Natural killer cell (primary cell): ENCODE measurements at regions not wholly inside any gene's neighbourhood (a gene's known extent, or its start where the extent isn't known, plus 50 kb on each side); places are given as distances from the start of the nearest gene placed in this dataset.
"Not testable (repeated sequence)": the region's sequence is repeated elsewhere in the genome, so short reads cannot be mapped to it uniquely, and the experiment has no call there.

Source experiments
- ATAC-seq, 3 donors: fragments of 150-1000 bp in 2 of 3; fragments of 200-7000 bp in 1 of 3; cut with Tn5 transposase; 1 replicate in 1 of 3; 2 replicates in 2 of 3; pipeline ENCODE4 v1.10.0; 2021; ENCODE audit warnings: mild to moderate bottlenecking in 2 of 3, moderate library complexity in 2 of 3
- DNase-seq, 2 donors: peaks; one replicate each; pipeline versions ENCODE4 v3.0.0 to v3.0.0-alpha.2; 2013 to 2021; ENCODE audit warnings: mixed read lengths in 1 of 2
- H3K27ac ChIP-seq: one replicate; pipeline ENCODE4 v1.5.1; 2013; ENCODE audit warnings: mild to moderate bottlenecking, low read length
- H3K27me3 ChIP-seq: one replicate; pipeline ENCODE4 v1.6.1; 2013; ENCODE audit warnings: low read length; ENCODE audit not compliant: control insufficient read depth, insufficient read depth
- H3K36me3 ChIP-seq: one replicate; pipeline ENCODE4 v1.6.1; 2013; ENCODE audit warnings: low read length; ENCODE audit not compliant: control insufficient read depth, insufficient read depth
- H3K4me1 ChIP-seq: one replicate; pipeline ENCODE4 v1.6.1; 2013; ENCODE audit warnings: low read length; ENCODE audit not compliant: control insufficient read depth, insufficient read depth
- H3K4me3 ChIP-seq: one replicate; pipeline ENCODE4 v1.5.1; 2013; ENCODE audit warnings: low read length
- H3K9me3 ChIP-seq: one replicate; pipeline ENCODE4 v1.6.1; 2013; ENCODE audit warnings: low read length; ENCODE audit not compliant: control insufficient read depth, insufficient read depth
- H3K27ac Mint-ChIP-seq, 2 donors: one replicate each; pipeline ENCODE4 v1.8.0; 2022; ENCODE audit warnings: mild to moderate bottlenecking in 2 of 2, mixed read lengths in 2 of 2, moderate library complexity in 1 of 2
- H3K27me3 Mint-ChIP-seq, 2 donors: one replicate each; pipeline ENCODE4 v1.8.0; 2022; ENCODE audit warnings: low read depth in 2 of 2, mixed read lengths in 2 of 2
- H3K36me3 Mint-ChIP-seq: one replicate; pipeline ENCODE4 v1.8.0; 2022; ENCODE audit warnings: mixed read lengths
- H3K4me1 Mint-ChIP-seq, 2 donors: one replicate each; pipeline ENCODE4 v1.8.0; 2022; ENCODE audit warnings: mixed read lengths in 2 of 2
- H3K4me3 Mint-ChIP-seq: one replicate; pipeline ENCODE4 v1.8.0; 2022; ENCODE audit warnings: mild to moderate bottlenecking, moderate library complexity, mixed read lengths
- H3K9me3 Mint-ChIP-seq, 2 donors: one replicate each; pipeline ENCODE4 v1.8.0; 2022; ENCODE audit warnings: mixed read lengths in 2 of 2
- WGBS: methylation state at CpG from one replicate; pipeline ENCODE4 v1.1.7; 2013; ENCODE audit warnings: missing lambda C conversion rate; ENCODE audit not compliant: insufficient coverage; 5-methylcytosine and 5-hydroxymethylcytosine counted together
- intact Hi-C: fragments of 100-400 bp; cut with micrococcal nuclease; formaldehyde crosslinking; loops from one replicate; pipeline ENCODE4 v1.14.2; 2022
- TF ChIP-seq, protein P1 (sequence below): fragments of 200-600 bp; IDR thresholded peaks from one replicate; pipeline ENCODE4 v1.8.0; 2022; ENCODE audit warnings: antibody characterized with exemption

DNA sequence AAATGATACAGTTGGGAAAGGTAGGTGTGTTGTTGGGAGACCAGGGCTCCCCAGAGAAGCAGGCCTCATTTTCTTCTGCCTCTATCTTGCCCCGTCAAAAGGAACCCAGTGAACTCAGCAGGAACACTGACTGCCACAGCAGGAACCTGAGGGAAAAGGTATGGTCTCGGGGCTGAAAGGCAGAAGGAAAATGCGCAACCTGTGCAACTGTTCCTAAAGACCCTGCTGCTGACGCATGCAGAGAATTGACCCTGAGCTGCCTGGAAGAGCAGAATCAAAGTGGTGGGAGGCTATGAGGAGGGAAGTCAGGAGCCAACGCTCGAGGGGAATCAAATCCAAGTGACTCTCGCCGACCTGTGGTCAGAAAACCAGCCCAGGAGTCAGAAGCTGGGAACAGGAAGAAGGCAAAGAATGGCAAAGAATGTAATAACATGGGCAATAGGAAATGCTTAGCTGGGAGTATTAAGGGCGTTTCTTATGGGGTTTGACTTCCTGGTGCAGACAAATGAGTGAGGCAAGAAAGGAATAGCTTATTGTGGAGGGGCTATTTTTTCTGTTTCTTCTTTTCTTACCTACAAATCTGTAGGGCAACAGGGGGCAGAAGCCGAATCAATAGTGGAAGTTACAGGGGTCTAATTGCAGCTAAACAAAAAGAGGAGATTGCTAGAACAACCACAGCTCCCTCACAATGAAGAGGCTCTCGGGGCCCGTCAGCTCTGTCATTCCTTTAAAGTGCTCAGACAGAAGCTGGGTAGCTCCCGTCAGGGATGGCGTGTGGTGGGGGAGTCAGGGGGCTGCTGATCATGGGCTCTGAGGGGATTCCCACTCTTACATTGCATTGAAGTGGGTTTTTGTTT is 65.4 kb upstream of the DLG1 start:
- Histone ChIP-seq H3K36me3 (no peaks in the 10 kb centered on the region), H3K9me3 (peaks cover 6% of the 10 kb centered on the region), H3K27ac (no peak overlapping the region), H3K4me1 (no peaks in the 10 kb centered on the region), H3K4me3 (no peak overlapping the region), H3K27me3 (no peaks in the 10 kb centered on the region)
- Mint-ChIP-seq H3K27me3 (peaks cover 17 to 29% of the 10 kb centered on the region in 2 donors), H3K27ac (no peak overlapping the region), H3K36me3 (no peaks in the 10 kb centered on the region), H3K4me1 (no peaks in the 10 kb centered on the region), H3K4me3 (no peak overlapping the region), H3K9me3 (peaks cover 3% of the 10 kb centered on the region in 2 donors)
- TF ChIP-seq, protein P1, sequence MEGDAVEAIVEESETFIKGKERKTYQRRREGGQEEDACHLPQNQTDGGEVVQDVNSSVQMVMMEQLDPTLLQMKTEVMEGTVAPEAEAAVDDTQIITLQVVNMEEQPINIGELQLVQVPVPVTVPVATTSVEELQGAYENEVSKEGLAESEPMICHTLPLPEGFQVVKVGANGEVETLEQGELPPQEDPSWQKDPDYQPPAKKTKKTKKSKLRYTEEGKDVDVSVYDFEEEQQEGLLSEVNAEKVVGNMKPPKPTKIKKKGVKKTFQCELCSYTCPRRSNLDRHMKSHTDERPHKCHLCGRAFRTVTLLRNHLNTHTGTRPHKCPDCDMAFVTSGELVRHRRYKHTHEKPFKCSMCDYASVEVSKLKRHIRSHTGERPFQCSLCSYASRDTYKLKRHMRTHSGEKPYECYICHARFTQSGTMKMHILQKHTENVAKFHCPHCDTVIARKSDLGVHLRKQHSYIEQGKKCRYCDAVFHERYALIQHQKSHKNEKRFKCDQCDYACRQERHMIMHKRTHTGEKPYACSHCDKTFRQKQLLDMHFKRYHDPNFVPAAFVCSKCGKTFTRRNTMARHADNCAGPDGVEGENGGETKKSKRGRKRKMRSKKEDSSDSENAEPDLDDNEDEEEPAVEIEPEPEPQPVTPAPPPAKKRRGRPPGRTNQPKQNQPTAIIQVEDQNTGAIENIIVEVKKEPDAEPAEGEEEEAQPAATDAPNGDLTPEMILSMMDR: no peak
- intact Hi-C loops: no loop called here
- 77% methylated on average over 14 of the region's 14 CpGs for WGBS
- no peak for DNase-seq
- no peak for ATAC-seq

DNA sequence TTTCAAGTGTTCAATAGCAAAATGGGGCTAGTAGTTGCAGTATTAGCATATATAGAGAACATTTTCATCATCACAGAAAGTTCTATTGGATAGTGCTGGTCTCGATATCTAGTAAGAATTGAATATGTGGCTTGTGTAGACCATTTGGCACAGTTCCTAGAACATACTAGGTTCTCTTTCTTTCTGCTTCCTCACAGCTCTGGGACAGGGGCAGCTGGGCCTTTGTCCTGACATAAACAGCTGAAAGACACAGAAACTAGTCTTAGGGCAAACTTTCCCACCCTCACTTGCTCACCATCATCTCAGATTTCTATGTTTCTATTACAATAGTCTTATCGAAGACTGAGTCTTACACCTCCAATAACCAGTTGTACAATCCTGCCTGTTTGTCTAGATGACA is 63.7 kb upstream of the DLG1 start:
- WGBS: 80% methylated on average over 2 of the region's 2 CpGs
- H3K27ac ChIP-seq: no peak overlapping the region

DNA sequence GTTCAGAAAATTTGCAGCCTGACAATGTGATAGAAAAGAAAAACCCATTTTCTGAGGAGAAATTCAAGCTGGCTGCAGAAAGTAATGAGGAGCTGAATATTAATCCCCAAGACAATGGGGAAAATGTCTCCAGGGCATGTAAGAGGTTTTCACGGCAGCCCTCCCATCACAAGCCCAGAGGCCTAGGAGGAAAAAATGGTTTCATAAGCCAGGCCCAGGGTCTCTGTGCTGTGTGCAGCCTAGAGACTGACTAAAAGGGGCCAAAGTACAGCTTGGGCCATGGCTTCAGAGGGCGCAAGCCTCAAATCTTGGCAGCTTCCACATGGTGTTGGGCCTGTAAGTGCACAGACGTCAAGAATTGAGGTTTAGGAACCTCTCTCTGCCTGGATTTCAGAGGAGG is 61.7 kb upstream of the DLG1 start:
- H3K27ac Mint-ChIP-seq, H3K36me3 Mint-ChIP-seq: not testable (repeated sequence)
- WGBS: 95% methylated on average over 3 of the region's 3 CpGs

More for the DNA sequence above, 63.7 kb upstream of the DLG1 start:
- intact Hi-C loops: no loop called here
- no peak for ATAC-seq
- no peaks in the 10 kb centered on the region for H3K36me3 Mint-ChIP-seq
- H3K27me3 Mint-ChIP-seq: peaks cover 12 to 29% of the 10 kb centered on the region in 2 donors
- peaks cover 3% of the 10 kb centered on the region in 2 donors for H3K9me3 Mint-ChIP-seq
- Histone ChIP-seq H3K9me3 (peaks cover 6% of the 10 kb centered on the region), H3K27me3 (no peaks in the 10 kb centered on the region), H3K36me3 (no peaks in the 10 kb centered on the region), H3K4me3 (no peak overlapping the region), H3K4me1 (no peaks in the 10 kb centered on the region)
- H3K4me3 Mint-ChIP-seq: no peak overlapping the region
- H3K4me1 Mint-ChIP-seq: no peaks in the 10 kb centered on the region
- TF ChIP-seq, protein P1: no peak
- no peak for DNase-seq
- H3K27ac Mint-ChIP-seq: no peak overlapping the region

DNA sequence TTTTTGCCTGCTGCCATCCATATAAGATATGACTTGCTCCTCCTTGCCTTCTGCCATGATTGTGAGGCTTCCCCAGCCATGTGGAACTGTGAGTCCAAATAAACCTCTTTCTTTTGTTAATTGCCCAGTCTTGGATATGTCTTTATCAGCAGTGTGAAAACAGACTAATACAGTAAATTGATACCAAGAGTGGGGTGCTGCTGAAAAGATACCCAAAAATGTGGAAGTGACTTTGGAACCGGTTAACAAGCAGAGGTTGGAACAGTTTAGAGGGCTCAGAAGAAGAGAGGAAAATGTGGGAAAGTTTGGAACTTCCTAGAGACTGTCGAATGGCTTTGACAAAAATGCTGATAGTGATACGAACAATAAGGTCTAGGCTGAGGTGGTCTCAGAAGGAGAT is 61.1 kb upstream of the DLG1 start:
- H3K4me1 Mint-ChIP-seq, H3K27ac ChIP-seq, H3K27me3 ChIP-seq, H3K36me3 ChIP-seq, intact Hi-C loops, H3K9me3 Mint-ChIP-seq, ATAC-seq, H3K9me3 ChIP-seq, H3K4me1 ChIP-seq, DNase-seq, H3K27ac Mint-ChIP-seq, H3K4me3 Mint-ChIP-seq, H3K36me3 Mint-ChIP-seq, H3K4me3 ChIP-seq: not testable (repeated sequence)
- peaks cover 6 to 18% of the 10 kb centered on the region in 2 donors for H3K27me3 Mint-ChIP-seq
- 92% methylated on average over 3 of the region's 3 CpGs for WGBS

More for the DNA sequence above, 61.7 kb upstream of the DLG1 start:
- ATAC-seq, H3K9me3 Mint-ChIP-seq, DNase-seq, H3K4me3 Mint-ChIP-seq, H3K27me3 ChIP-seq, H3K36me3 ChIP-seq, H3K4me1 Mint-ChIP-seq, H3K27ac ChIP-seq, H3K4me1 ChIP-seq, H3K4me3 ChIP-seq, H3K9me3 ChIP-seq, intact Hi-C loops: not testable (repeated sequence)
- peaks cover 7 to 24% of the 10 kb centered on the region in 2 donors for H3K27me3 Mint-ChIP-seq
